ENCODE measurements at regions not wholly inside any gene's neighbourhood (a gene's known extent, or its start where the extent isn't known, plus 50 kb on each side); places are given as distances from the start of the nearest gene placed in this dataset.

- no peak for DNase-seq
Observed at GRCh38 chr3:146830231-146830630, 225.1 kb upstream of the PLSCR5 start.

- DNase-seq: no peak
Observed at GRCh38 chr3:146827836-146828235, 222.7 kb upstream of the PLSCR5 start.

- DNase-seq: no peak
Observed at GRCh38 chr3:146823622-146824021, 218.5 kb upstream of the PLSCR5 start.

- no peak for DNase-seq
Observed at GRCh38 chr3:146818866-146819265, 213.7 kb upstream of the PLSCR5 start.

- DNase-seq: no peak
Observed at GRCh38 chr3:146818301-146818700, 213.2 kb upstream of the PLSCR5 start.

- no peak for DNase-seq
Observed at GRCh38 chr3:146817704-146818103, 212.6 kb upstream of the PLSCR5 start.

- no peak for DNase-seq
Observed at GRCh38 chr3:146814601-146815315, 209.6 kb upstream of the PLSCR5 start.

- no peak for DNase-seq
Observed at GRCh38 chr3:146813496-146813895, 208.3 kb upstream of the PLSCR5 start.

GRCh38 chr3:146803745-146804144 lies 198.6 kb upstream of the PLSCR5 start:
- DNase-seq: no peak

GRCh38 chr3:146801492-146801891 lies 196.3 kb upstream of the PLSCR5 start:
- DNase-seq: no peak

- DNase-seq: no peak
Observed at GRCh38 chr3:146800484-146800883, 195.3 kb upstream of the PLSCR5 start.

GRCh38 chr3:146796078-146796477 lies 190.9 kb upstream of the PLSCR5 start:
- DNase-seq: no peak

- no peak for DNase-seq
Observed at GRCh38 chr3:146783446-146783845, 178.3 kb upstream of the PLSCR5 start.

GRCh38 chr3:146781606-146782005 lies 176.5 kb upstream of the PLSCR5 start:
- no peak for DNase-seq

GRCh38 chr3:146781059-146781458 lies 175.9 kb upstream of the PLSCR5 start:
- DNase-seq: no peak

GRCh38 chr3:146780251-146780650 lies 175.1 kb upstream of the PLSCR5 start:
- no peak for DNase-seq

- no peak for DNase-seq
Observed at GRCh38 chr3:146777941-146778340, 172.8 kb upstream of the PLSCR5 start.

- DNase-seq: no peak
Observed at GRCh38 chr3:146772211-146772743, 167.1 kb upstream of the PLSCR5 start.

GRCh38 chr3:146770881-146771280 lies 165.7 kb upstream of the PLSCR5 start:
- no peak for DNase-seq

GRCh38 chr3:146770301-146770700 lies 165.2 kb upstream of the PLSCR5 start:
- no peak for DNase-seq

GRCh38 chr3:146757759-146758158 lies 152.6 kb upstream of the PLSCR5 start:
- no peak for DNase-seq

- no peak for DNase-seq
Observed at GRCh38 chr3:146750196-146750595, 145.1 kb upstream of the PLSCR5 start.

- DNase-seq: no peak
Observed at GRCh38 chr3:146747928-146748327, 142.8 kb upstream of the PLSCR5 start.

GRCh38 chr3:146747051-146747450 lies 141.9 kb upstream of the PLSCR5 start:
- no peak for DNase-seq

GRCh38 chr3:146746190-146746589 lies 141.0 kb upstream of the PLSCR5 start:
- DNase-seq: no peak
